Thyroid gland (tissue), 4 donors: ENCODE measurements at regions not wholly inside any gene's neighbourhood (a gene's known extent, or its start where the extent isn't known, plus 50 kb on each side); places are given as distances from the start of the nearest gene placed in this dataset.

Experiments used
- POLR2A ChIP-seq, 2 donors: fragments of 450-650 bp; IDR thresholded peaks; one replicate each; pipeline ENCODE4 v1.6.1; 2017; ENCODE audit warnings: antibody characterized with exemption in 2 of 2, mild to moderate bottlenecking in 2 of 2, moderate library complexity in 1 of 2
- TF ChIP-seq, protein P1 (sequence below), 6 experiments: fragments of 200-600 bp in 3 of 6; fragments of 450-650 bp in 3 of 6; sonication (generic) in 3 of 6; IDR thresholded peaks; one replicate each; pipeline ENCODE4 v1.5.1; 2016 to 2019; ENCODE audit warnings: antibody characterized with exemption in 6 of 6, mild to moderate bottlenecking in 2 of 6, inconsistent platforms in 1 of 6, moderate library complexity in 1 of 6

GRCh38 chr5:154601014-154601413, 123.0 kb upstream of the HAND1 start:
- no peak for TF ChIP-seq POLR2A (IDR thresholded peaks at IDR 0.05)
- TF ChIP-seq, protein P1, sequence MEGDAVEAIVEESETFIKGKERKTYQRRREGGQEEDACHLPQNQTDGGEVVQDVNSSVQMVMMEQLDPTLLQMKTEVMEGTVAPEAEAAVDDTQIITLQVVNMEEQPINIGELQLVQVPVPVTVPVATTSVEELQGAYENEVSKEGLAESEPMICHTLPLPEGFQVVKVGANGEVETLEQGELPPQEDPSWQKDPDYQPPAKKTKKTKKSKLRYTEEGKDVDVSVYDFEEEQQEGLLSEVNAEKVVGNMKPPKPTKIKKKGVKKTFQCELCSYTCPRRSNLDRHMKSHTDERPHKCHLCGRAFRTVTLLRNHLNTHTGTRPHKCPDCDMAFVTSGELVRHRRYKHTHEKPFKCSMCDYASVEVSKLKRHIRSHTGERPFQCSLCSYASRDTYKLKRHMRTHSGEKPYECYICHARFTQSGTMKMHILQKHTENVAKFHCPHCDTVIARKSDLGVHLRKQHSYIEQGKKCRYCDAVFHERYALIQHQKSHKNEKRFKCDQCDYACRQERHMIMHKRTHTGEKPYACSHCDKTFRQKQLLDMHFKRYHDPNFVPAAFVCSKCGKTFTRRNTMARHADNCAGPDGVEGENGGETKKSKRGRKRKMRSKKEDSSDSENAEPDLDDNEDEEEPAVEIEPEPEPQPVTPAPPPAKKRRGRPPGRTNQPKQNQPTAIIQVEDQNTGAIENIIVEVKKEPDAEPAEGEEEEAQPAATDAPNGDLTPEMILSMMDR (IDR thresholded peaks at IDR 0.05) = no peak
